ENCODE measurements at regions not wholly inside any gene's neighbourhood (a gene's known extent, or its start where the extent isn't known, plus 50 kb on each side); places are given as distances from the start of the nearest gene placed in this dataset.

DNA sequence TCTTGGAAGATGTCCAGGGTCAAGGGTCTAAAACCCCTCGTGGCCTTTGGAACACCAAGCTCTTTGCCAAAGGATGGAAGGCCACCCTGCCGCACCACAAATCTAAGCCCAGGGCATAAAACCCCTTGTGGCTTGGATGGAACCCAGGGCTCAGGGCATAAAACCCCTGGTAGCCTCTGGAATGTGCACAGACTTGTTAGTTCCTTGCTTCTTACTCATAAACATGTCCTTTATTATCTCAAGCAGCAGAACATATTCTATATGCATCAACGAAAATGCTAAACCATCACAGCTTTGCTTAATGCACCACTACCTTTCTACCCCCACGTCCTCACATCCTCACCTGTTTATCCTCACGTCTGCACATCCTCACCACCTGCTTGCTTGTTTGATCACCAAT is 998.0 kb downstream of the DSC3 start:
- no peaks in the 10 kb centered on the region for H3K36me3 ChIP-seq (ENCODE audit: control insufficient read depth, insufficient read depth, low read length)
- no peak overlapping the region for H3K4me3 ChIP-seq (ENCODE audit: extremely low read depth, insufficient read depth, low read length, poor library complexity, severe bottlenecking)
- H3K4me1 ChIP-seq (ENCODE audit: control insufficient read depth, insufficient read depth, low read length, poor library complexity, severe bottlenecking) = peaks cover 2% of the 10 kb centered on the region
- 68 to 74% methylated on average over 5 of the region's 5 CpGs for WGBS, 2 experiments (ENCODE audit: insufficient coverage in 2 of 2)
- H3K27ac ChIP-seq (ENCODE audit: low read depth, low read length, severe bottlenecking) = no peak overlapping the region
- H3K9me3 ChIP-seq (ENCODE audit: control insufficient read depth, low read length) = no peaks in the 10 kb centered on the region

DNA sequence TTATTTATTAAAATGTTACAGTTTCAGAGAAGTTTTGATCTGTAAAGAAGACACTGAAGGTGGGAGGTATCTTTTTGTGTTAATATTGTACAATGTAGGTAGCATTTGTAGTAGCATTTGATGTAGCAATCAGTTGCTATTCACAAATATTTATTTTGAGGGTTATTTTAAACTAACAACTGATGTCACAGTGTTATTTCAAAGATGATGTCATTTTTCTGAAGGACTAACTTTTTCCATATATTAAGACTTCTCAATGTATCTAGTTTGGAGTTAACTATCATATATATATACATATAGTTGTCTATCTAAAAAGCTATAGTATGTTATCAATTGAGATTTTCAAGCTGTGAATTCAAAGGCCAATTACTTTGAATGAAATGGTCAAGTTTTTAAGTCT is 1003.3 kb downstream of the DSC3 start:
- peaks cover 9% of the 10 kb centered on the region for H3K9me3 ChIP-seq (ENCODE audit: control insufficient read depth, low read length)
- H3K4me1 ChIP-seq (ENCODE audit: control insufficient read depth, insufficient read depth, low read length, poor library complexity, severe bottlenecking) = no peaks in the 10 kb centered on the region
- no peak overlapping the region for H3K27ac ChIP-seq (ENCODE audit: low read depth, low read length, severe bottlenecking)
- H3K36me3 ChIP-seq (ENCODE audit: control insufficient read depth, insufficient read depth, low read length) = no peaks in the 10 kb centered on the region
- no peak overlapping the region for H3K4me3 ChIP-seq (ENCODE audit: extremely low read depth, insufficient read depth, low read length, poor library complexity, severe bottlenecking)

DNA sequence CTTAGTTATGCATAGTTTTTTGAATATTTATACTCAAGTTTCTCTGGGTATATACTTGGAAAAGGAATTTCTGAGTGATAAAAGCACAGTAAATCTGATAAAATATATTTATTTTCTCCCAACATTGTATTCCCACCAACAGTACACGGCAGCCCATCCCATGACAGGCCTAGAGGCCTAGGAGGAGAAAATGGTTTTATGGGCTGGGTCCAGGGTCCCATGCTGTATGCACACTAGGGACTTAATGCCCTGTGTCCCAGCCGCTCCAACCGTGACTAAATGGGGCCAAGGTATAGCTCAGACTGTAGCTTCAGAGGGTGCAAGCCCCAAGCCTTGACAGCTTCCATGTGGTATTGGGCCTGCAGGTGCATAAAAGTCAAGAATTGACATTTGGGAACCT is 1007.7 kb downstream of the DSC3 start:
- no peak overlapping the region for H3K27ac ChIP-seq (ENCODE audit: low read depth, low read length, severe bottlenecking)
- 70 to 85% methylated on average over 2 of the region's 3 CpGs for WGBS, 2 experiments (ENCODE audit: insufficient coverage in 2 of 2)

DNA sequence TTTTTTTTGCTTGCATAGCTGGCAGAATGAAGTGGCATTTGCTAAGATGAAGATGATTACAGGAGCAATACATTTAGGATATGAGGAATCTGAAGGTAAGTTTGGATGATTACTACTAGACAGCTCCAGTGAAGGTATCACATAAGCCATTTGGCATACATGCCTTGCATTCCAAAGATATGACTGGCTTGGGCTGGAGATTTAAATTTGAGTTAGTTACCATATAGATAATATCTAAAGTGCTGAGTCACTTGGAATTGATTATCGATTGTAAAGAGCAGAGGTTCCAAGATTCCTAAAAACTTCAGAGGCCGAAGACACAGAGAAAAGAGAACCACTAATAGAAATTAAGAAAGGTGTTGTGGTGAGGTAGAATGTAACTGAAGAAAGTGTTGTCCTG is 1026.4 kb downstream of the DSC3 start:
- peak overlapping the region; percentile 29 for H3K27ac ChIP-seq (ENCODE audit: low read depth, low read length, severe bottlenecking)
- H3K36me3 ChIP-seq (ENCODE audit: control insufficient read depth, insufficient read depth, low read length) = no peaks in the 10 kb centered on the region
- peaks cover 8% of the 10 kb centered on the region for H3K4me1 ChIP-seq (ENCODE audit: control insufficient read depth, insufficient read depth, low read length, poor library complexity, severe bottlenecking)
- no peaks in the 10 kb centered on the region for H3K9me3 ChIP-seq (ENCODE audit: control insufficient read depth, low read length)
- no peak overlapping the region for H3K4me3 ChIP-seq (ENCODE audit: extremely low read depth, insufficient read depth, low read length, poor library complexity, severe bottlenecking)
- no CpG with 5 or more reads among the region's 2 CpGs for WGBS, 2 experiments (ENCODE audit: insufficient coverage in 2 of 2)

More for the DNA sequence above, 1007.7 kb downstream of the DSC3 start:
- Histone ChIP-seq H3K9me3 (ENCODE audit: control insufficient read depth, low read length) (peaks cover 9% of the 10 kb centered on the region), H3K4me3 (ENCODE audit: extremely low read depth, insufficient read depth, low read length, poor library complexity, severe bottlenecking) (no peak overlapping the region), H3K4me1 (ENCODE audit: control insufficient read depth, insufficient read depth, low read length, poor library complexity, severe bottlenecking) (no peaks in the 10 kb centered on the region), H3K36me3 (ENCODE audit: control insufficient read depth, insufficient read depth, low read length) (no peaks in the 10 kb centered on the region)

DNA sequence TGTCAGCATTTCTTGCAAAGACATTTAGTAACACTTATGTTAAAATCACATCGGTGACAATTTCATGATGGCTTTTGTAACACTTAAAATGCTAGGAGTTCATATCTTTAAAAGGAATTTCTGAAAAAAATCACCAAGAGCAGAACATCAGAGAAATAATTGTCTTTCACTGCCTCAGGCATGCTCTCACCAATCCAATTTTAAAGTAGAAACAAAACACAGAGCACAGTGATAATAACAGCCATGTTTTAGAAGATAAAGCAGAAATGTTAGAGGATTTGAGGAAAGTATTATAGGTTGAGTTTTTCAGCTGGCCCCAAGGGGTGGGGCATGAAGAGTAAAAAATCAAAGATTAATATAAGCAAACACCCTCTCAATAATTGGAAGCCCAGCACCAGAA is 1037.6 kb downstream of the DSC3 start:
- 100% methylated on average over 1 of the region's 1 CpG; no CpG with 5 or more reads in 1 of the 2 experiments for WGBS, 2 experiments (ENCODE audit: insufficient coverage in 2 of 2)
- H3K27ac ChIP-seq (ENCODE audit: low read depth, low read length, severe bottlenecking) = no peak overlapping the region
- H3K4me3 ChIP-seq (ENCODE audit: extremely low read depth, insufficient read depth, low read length, poor library complexity, severe bottlenecking) = no peak overlapping the region
- H3K9me3 ChIP-seq (ENCODE audit: control insufficient read depth, low read length) = no peaks in the 10 kb centered on the region
- no peaks in the 10 kb centered on the region for H3K4me1 ChIP-seq (ENCODE audit: control insufficient read depth, insufficient read depth, low read length, poor library complexity, severe bottlenecking)
- H3K36me3 ChIP-seq (ENCODE audit: control insufficient read depth, insufficient read depth, low read length) = no peaks in the 10 kb centered on the region

DNA sequence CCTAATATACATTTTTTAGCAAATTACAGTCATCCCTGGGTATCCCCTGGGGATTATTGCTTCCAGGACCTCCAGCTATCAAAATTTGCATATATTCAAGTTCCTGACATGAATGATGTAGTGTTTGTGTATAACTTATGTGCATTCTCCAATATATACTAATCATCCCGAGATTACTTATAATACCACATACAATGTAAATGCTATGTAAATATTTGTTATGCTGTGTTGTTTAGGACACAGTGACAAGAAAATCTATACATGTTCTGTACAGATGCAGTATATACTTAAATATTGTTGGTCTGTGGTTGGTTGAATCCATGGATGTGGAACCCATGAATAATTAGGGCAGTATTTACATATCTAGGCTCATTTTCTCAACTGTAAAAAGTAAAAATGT is 1060.3 kb downstream of the DSC3 start:
- no peaks in the 10 kb centered on the region for H3K9me3 ChIP-seq (ENCODE audit: control insufficient read depth, low read length)
- no peak overlapping the region for H3K27ac ChIP-seq (ENCODE audit: low read depth, low read length, severe bottlenecking)
- H3K4me1 ChIP-seq (ENCODE audit: control insufficient read depth, insufficient read depth, low read length, poor library complexity, severe bottlenecking) = no peaks in the 10 kb centered on the region
- no peaks in the 10 kb centered on the region for H3K36me3 ChIP-seq (ENCODE audit: control insufficient read depth, insufficient read depth, low read length)
- no peak overlapping the region for H3K4me3 ChIP-seq (ENCODE audit: extremely low read depth, insufficient read depth, low read length, poor library complexity, severe bottlenecking)
- WGBS, 2 experiments (ENCODE audit: insufficient coverage in 2 of 2) = no CpG with 5 or more reads among the region's 1 CpG

GRCh38 chr18:29979881-29980280 is 1062.7 kb downstream of the DSC3 start:
- no peaks in the 10 kb centered on the region for H3K9me3 ChIP-seq (ENCODE audit: control insufficient read depth, low read length)
- no CpG with 5 or more reads among the region's 1 CpG for WGBS, 2 experiments (ENCODE audit: insufficient coverage in 2 of 2)
- H3K4me3 ChIP-seq (ENCODE audit: extremely low read depth, insufficient read depth, low read length, poor library complexity, severe bottlenecking) = no peak overlapping the region

GRCh38 chr18:29969876-29970275 is 1072.7 kb downstream of the DSC3 start:
- H3K9me3 ChIP-seq (ENCODE audit: control insufficient read depth, low read length) = no peaks in the 10 kb centered on the region
- H3K27ac ChIP-seq (ENCODE audit: low read depth, low read length, severe bottlenecking) = no peak overlapping the region
- H3K4me3 ChIP-seq (ENCODE audit: extremely low read depth, insufficient read depth, low read length, poor library complexity, severe bottlenecking) = no peak overlapping the region
- H3K36me3 ChIP-seq (ENCODE audit: control insufficient read depth, insufficient read depth, low read length) = no peaks in the 10 kb centered on the region
- no peaks in the 10 kb centered on the region for H3K4me1 ChIP-seq (ENCODE audit: control insufficient read depth, insufficient read depth, low read length, poor library complexity, severe bottlenecking)

More at GRCh38 chr18:29979881-29980280, 1062.7 kb downstream of the DSC3 start:
- H3K36me3 ChIP-seq (ENCODE audit: control insufficient read depth, insufficient read depth, low read length) = no peaks in the 10 kb centered on the region
- no peak overlapping the region for H3K27ac ChIP-seq (ENCODE audit: low read depth, low read length, severe bottlenecking)
- H3K4me1 ChIP-seq (ENCODE audit: control insufficient read depth, insufficient read depth, low read length, poor library complexity, severe bottlenecking) = no peaks in the 10 kb centered on the region

GRCh38 chr18:29962579-29962978 is 1080.0 kb downstream of the DSC3 start:
- no peaks in the 10 kb centered on the region for H3K4me1 ChIP-seq (ENCODE audit: control insufficient read depth, insufficient read depth, low read length, poor library complexity, severe bottlenecking)
- no peak overlapping the region for H3K4me3 ChIP-seq (ENCODE audit: extremely low read depth, insufficient read depth, low read length, poor library complexity, severe bottlenecking)
- H3K36me3 ChIP-seq (ENCODE audit: control insufficient read depth, insufficient read depth, low read length) = no peaks in the 10 kb centered on the region
- H3K9me3 ChIP-seq (ENCODE audit: control insufficient read depth, low read length) = no peaks in the 10 kb centered on the region
- no peak overlapping the region for H3K27ac ChIP-seq (ENCODE audit: low read depth, low read length, severe bottlenecking)
- no CpG with 5 or more reads among the region's 3 CpGs for WGBS, 2 experiments (ENCODE audit: insufficient coverage in 2 of 2)

GRCh38 chr18:29960539-29960938 is 1082.0 kb downstream of the DSC3 start:
- no peak overlapping the region for H3K4me3 ChIP-seq (ENCODE audit: extremely low read depth, insufficient read depth, low read length, poor library complexity, severe bottlenecking)
- H3K4me1 ChIP-seq (ENCODE audit: control insufficient read depth, insufficient read depth, low read length, poor library complexity, severe bottlenecking) = no peaks in the 10 kb centered on the region
- no peaks in the 10 kb centered on the region for H3K9me3 ChIP-seq (ENCODE audit: control insufficient read depth, low read length)
- no peak overlapping the region for H3K27ac ChIP-seq (ENCODE audit: low read depth, low read length, severe bottlenecking)
- no peaks in the 10 kb centered on the region for H3K36me3 ChIP-seq (ENCODE audit: control insufficient read depth, insufficient read depth, low read length)

DNA sequence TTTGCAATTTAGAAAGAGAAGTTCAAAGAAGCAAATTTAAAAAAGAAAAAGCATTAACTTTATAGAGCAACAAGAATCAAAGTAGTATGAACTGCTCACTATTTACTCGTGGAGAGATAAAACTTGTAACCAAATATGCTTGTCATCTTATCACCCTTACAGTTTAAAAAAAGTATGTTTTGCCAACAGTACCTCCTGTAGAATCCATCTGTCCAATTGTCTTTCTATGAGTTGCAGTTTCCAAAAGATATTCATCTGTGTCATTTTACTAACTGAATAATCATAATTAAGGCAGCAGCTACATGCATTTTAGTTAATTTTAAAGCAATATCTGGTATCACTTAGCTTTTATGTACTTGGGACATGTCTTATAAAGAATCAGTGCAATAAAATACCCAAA is 1112.3 kb downstream of the DSC3 start:
- Histone ChIP-seq H3K27ac (ENCODE audit: low read depth, low read length, severe bottlenecking) (no peak overlapping the region), H3K4me1 (ENCODE audit: control insufficient read depth, insufficient read depth, low read length, poor library complexity, severe bottlenecking) (no peaks in the 10 kb centered on the region), H3K9me3 (ENCODE audit: control insufficient read depth, low read length) (no peaks in the 10 kb centered on the region), H3K4me3 (ENCODE audit: extremely low read depth, insufficient read depth, low read length, poor library complexity, severe bottlenecking) (no peak overlapping the region), H3K36me3 (ENCODE audit: control insufficient read depth, insufficient read depth, low read length) (no peaks in the 10 kb centered on the region)
- WGBS, 2 experiments (ENCODE audit: insufficient coverage in 2 of 2) = 100% methylated on average over 1 of the region's 1 CpG; no CpG with 5 or more reads in 1 of the 2 experiments

GRCh38 chr18:29928081-29928480 is 1114.5 kb downstream of the DSC3 start:
- no peaks in the 10 kb centered on the region for H3K36me3 ChIP-seq (ENCODE audit: control insufficient read depth, insufficient read depth, low read length)

More at GRCh38 chr18:29928081-29928480, 1114.5 kb downstream of the DSC3 start:
- no peaks in the 10 kb centered on the region for H3K9me3 ChIP-seq (ENCODE audit: control insufficient read depth, low read length)
- WGBS, 2 experiments (ENCODE audit: insufficient coverage in 2 of 2) = 95 to 97% methylated on average over 4 to 5 of the region's 6 CpGs
- H3K4me1 ChIP-seq (ENCODE audit: control insufficient read depth, insufficient read depth, low read length, poor library complexity, severe bottlenecking) = no peaks in the 10 kb centered on the region
- no peak overlapping the region for H3K4me3 ChIP-seq (ENCODE audit: extremely low read depth, insufficient read depth, low read length, poor library complexity, severe bottlenecking)
- H3K27ac ChIP-seq (ENCODE audit: low read depth, low read length, severe bottlenecking) = no peak overlapping the region
